ENCODE measurements at regions not wholly inside any gene's neighbourhood (a gene's known extent, or its start where the extent isn't known, plus 50 kb on each side); places are given as distances from the start of the nearest gene placed in this dataset.

GRCh38 chr12:60119327-60119726 is 523.5 kb downstream of the SLC16A7 start (continued):
- no peak for TF ChIP-seq E2F6 (IDR thresholded peaks at IDR 0.05)
- no peak for TF ChIP-seq SP4 (IDR thresholded peaks at IDR 0.05; ENCODE audit: low read length)
